ENCODE measurements at regions not wholly inside any gene's neighbourhood (a gene's known extent, or its start where the extent isn't known, plus 50 kb on each side); places are given as distances from the start of the nearest gene placed in this dataset.

GRCh38 chr4:56197387-56197786 lies 189.9 kb downstream of the AASDH start:
- TF ChIP-seq, protein P1, sequence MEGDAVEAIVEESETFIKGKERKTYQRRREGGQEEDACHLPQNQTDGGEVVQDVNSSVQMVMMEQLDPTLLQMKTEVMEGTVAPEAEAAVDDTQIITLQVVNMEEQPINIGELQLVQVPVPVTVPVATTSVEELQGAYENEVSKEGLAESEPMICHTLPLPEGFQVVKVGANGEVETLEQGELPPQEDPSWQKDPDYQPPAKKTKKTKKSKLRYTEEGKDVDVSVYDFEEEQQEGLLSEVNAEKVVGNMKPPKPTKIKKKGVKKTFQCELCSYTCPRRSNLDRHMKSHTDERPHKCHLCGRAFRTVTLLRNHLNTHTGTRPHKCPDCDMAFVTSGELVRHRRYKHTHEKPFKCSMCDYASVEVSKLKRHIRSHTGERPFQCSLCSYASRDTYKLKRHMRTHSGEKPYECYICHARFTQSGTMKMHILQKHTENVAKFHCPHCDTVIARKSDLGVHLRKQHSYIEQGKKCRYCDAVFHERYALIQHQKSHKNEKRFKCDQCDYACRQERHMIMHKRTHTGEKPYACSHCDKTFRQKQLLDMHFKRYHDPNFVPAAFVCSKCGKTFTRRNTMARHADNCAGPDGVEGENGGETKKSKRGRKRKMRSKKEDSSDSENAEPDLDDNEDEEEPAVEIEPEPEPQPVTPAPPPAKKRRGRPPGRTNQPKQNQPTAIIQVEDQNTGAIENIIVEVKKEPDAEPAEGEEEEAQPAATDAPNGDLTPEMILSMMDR (IDR thresholded peaks at IDR 0.05; ENCODE audit: low read depth, low read length), result no peak
- Histone ChIP-seq H3K4me3 (ENCODE audit: low read depth, low read length) (no peak overlapping the region), H3K27me3 (ENCODE audit: control insufficient read depth, insufficient read depth, low read length) (no peaks in the 10 kb centered on the region), H3K9me3 (ENCODE audit: control insufficient read depth, insufficient read depth, low read length) (no peaks in the 10 kb centered on the region), H3K27ac (ENCODE audit: low read depth, low read length) (no peak overlapping the region)
- DNase-seq (ENCODE audit: low read depth, low spot score), result no peak
- ChIA-PET CTCF (interaction anchor here (0.6 kb wide), 1 partner anchor 9 kb away, joined by 3 read pairs; no protein-coding TSS in a partner anchor), POLR2A (no interaction called here)

- Histone ChIP-seq H3K4me3 (ENCODE audit: low read depth, low read length) (no peak overlapping the region), H3K27me3 (ENCODE audit: control insufficient read depth, insufficient read depth, low read length) (no peaks in the 10 kb centered on the region), H3K9me3 (ENCODE audit: control insufficient read depth, insufficient read depth, low read length) (peaks cover 3% of the 10 kb centered on the region; the same call in 1 of the 2 replicates), H3K27ac (ENCODE audit: low read depth, low read length) (no peak overlapping the region)
- no peak for DNase-seq (ENCODE audit: low read depth, low spot score)
- ChIA-PET CTCF (no interaction called here), POLR2A (no interaction called here)
- TF ChIP-seq, protein P1 (IDR thresholded peaks at IDR 0.05; ENCODE audit: low read depth, low read length), result no peak
Measured at GRCh38 chr4:56195025-56195424, 192.3 kb downstream of the AASDH start.

DNA sequence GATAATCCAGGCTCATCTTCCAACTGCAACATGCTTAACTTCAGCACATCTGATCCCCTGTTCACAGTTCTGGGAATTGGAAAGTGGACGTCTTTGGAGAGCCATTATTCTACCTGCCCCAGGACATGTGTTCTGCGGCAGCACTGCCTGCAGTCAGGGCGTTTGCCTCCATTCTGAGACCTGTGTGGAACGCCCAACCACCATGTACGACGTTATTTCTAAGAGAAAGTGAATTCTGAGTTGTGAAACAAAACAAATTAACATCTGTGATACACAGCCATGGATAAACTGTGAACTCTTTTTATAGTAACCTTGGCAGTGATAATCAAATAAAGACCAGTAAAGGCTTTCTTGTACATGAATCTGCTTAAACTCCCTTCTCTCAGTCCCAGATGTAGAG lies 195.8 kb downstream of the AASDH start:
- no peaks in the 10 kb centered on the region for H3K27me3 ChIP-seq (ENCODE audit: control insufficient read depth, insufficient read depth, low read length)
- ChIA-PET POLR2A (no interaction called here), CTCF (no interaction called here)
- no peak for DNase-seq (ENCODE audit: low read depth, low spot score)
- no peak overlapping the region for H3K27ac ChIP-seq (ENCODE audit: low read depth, low read length)
- no peak overlapping the region for H3K4me3 ChIP-seq (ENCODE audit: low read depth, low read length)
- peaks cover 3% of the 10 kb centered on the region; the same call in 1 of the 2 replicates for H3K9me3 ChIP-seq (ENCODE audit: control insufficient read depth, insufficient read depth, low read length)
- TF ChIP-seq, protein P1 (IDR thresholded peaks at IDR 0.05; ENCODE audit: low read depth, low read length), result no peak

DNA sequence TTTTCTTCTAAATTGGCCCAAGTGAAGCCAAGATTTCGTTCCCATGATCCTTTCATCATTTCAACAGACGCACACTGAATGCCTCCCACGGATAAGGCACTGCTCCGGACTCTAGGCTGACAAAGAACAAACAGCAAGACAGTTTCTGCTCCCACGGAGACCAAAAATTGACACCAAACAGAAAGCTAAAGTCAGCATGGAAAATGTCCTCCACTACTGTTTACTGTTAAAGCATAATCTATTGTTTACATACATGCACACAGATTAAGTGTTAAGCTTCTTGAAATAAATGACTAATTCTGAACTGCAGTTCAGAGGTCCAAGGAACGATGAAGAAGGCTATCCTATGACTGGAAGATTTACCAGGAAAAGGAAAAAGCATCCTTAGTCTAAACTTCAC lies 199.6 kb downstream of the AASDH start:
- DNase-seq (ENCODE audit: low read depth, low spot score), result no peak
- Histone ChIP-seq H3K9me3 (ENCODE audit: control insufficient read depth, insufficient read depth, low read length) (peaks cover 3% of the 10 kb centered on the region; the same call in 1 of the 2 replicates), H3K27ac (ENCODE audit: low read depth, low read length) (no peak overlapping the region), H3K27me3 (ENCODE audit: control insufficient read depth, insufficient read depth, low read length) (no peaks in the 10 kb centered on the region), H3K4me3 (ENCODE audit: low read depth, low read length) (no peak overlapping the region)
- TF ChIP-seq, protein P1 (IDR thresholded peaks at IDR 0.05; ENCODE audit: low read depth, low read length), result no peak
- CTCF ChIA-PET, result no interaction called here
- POLR2A ChIA-PET, result no interaction called here

- H3K4me3 ChIP-seq (ENCODE audit: low read depth, low read length), result no peak overlapping the region
- peaks cover 3% of the 10 kb centered on the region; the same call in 1 of the 2 replicates for H3K9me3 ChIP-seq (ENCODE audit: control insufficient read depth, insufficient read depth, low read length)
- no peak overlapping the region for H3K27ac ChIP-seq (ENCODE audit: low read depth, low read length)
- CTCF ChIA-PET, result no interaction called here
- POLR2A ChIA-PET, result no interaction called here
- TF ChIP-seq, protein P1 (IDR thresholded peaks at IDR 0.05; ENCODE audit: low read depth, low read length), result no peak
- DNase-seq (ENCODE audit: low read depth, low spot score), result no peak
- no peaks in the 10 kb centered on the region for H3K27me3 ChIP-seq (ENCODE audit: control insufficient read depth, insufficient read depth, low read length)
Measured at GRCh38 chr4:56186808-56187523, 200.3 kb downstream of the AASDH start.

Data from AG04450 (cell line).